ENCODE measurements at regions not wholly inside any gene's neighbourhood (a gene's known extent, or its start where the extent isn't known, plus 50 kb on each side); places are given as distances from the start of the nearest gene placed in this dataset.

- intact Hi-C loops (cut with DNase I), result no loop called here
- no peak for DNase-seq
- TF ChIP-seq CTCF (IDR thresholded peaks at IDR 0.05), result no peak
- no peaks in the 10 kb centered on the region for H3K9me3 ChIP-seq
- no peaks in the 10 kb centered on the region for H3K27me3 ChIP-seq
- H3K27ac ChIP-seq, result no peak overlapping the region
- H3K4me3 ChIP-seq, result no peak overlapping the region
- H3K36me3 ChIP-seq, result no peaks in the 10 kb centered on the region
- H3K4me1 ChIP-seq, result no peaks in the 10 kb centered on the region
- H3K9ac ChIP-seq (ENCODE audit: low read depth in 2 of 2, low read length in 2 of 2), result no peak overlapping the region
Measured at GRCh38 chr7:79723833-79724618, 270.6 kb upstream of the MAGI2 start.

GRCh38 chr7:79722217-79722616 lies 268.8 kb upstream of the MAGI2 start:
- intact Hi-C loops (cut with DNase I), result no loop called here
- Histone ChIP-seq H3K27me3 (no peaks in the 10 kb centered on the region), H3K4me3 (no peak overlapping the region), H3K9ac (ENCODE audit: low read depth in 2 of 2, low read length in 2 of 2) (no peak overlapping the region), H3K9me3 (no peaks in the 10 kb centered on the region), H3K36me3 (no peaks in the 10 kb centered on the region), H3K4me1 (no peaks in the 10 kb centered on the region), H3K27ac (no peak overlapping the region)
- no peak for TF ChIP-seq CTCF (IDR thresholded peaks at IDR 0.05)
- DNase-seq, result no peak

GRCh38 chr7:79719216-79719615 lies 265.7 kb upstream of the MAGI2 start:
- intact Hi-C loops (cut with DNase I), result no loop called here
- no peak for TF ChIP-seq CTCF (IDR thresholded peaks at IDR 0.05)
- no peak overlapping the region for H3K9ac ChIP-seq (ENCODE audit: low read depth in 2 of 2, low read length in 2 of 2)
- H3K4me3 ChIP-seq, result no peak overlapping the region
- no peaks in the 10 kb centered on the region for H3K9me3 ChIP-seq
- no peak for DNase-seq
- no peak overlapping the region for H3K27ac ChIP-seq
- H3K4me1 ChIP-seq, result no peaks in the 10 kb centered on the region
- no peaks in the 10 kb centered on the region for H3K27me3 ChIP-seq
- no peaks in the 10 kb centered on the region for H3K36me3 ChIP-seq

- no peak for DNase-seq
- intact Hi-C loops (cut with DNase I), result no loop called here
- no peaks in the 10 kb centered on the region for H3K36me3 ChIP-seq
- no peaks in the 10 kb centered on the region for H3K27me3 ChIP-seq
- TF ChIP-seq CTCF (IDR thresholded peaks at IDR 0.05), result no peak
- H3K4me1 ChIP-seq, result no peaks in the 10 kb centered on the region
- no peaks in the 10 kb centered on the region for H3K9me3 ChIP-seq
- no peak overlapping the region for H3K4me3 ChIP-seq
- H3K27ac ChIP-seq, result no peak overlapping the region
- H3K9ac ChIP-seq (ENCODE audit: low read depth in 2 of 2, low read length in 2 of 2), result no peak overlapping the region
Measured at GRCh38 chr7:79716329-79716728, 262.9 kb upstream of the MAGI2 start.

GRCh38 chr7:79714081-79714480 lies 260.6 kb upstream of the MAGI2 start:
- Histone ChIP-seq H3K36me3 (no peaks in the 10 kb centered on the region), H3K4me1 (no peaks in the 10 kb centered on the region), H3K27ac (no peak overlapping the region), H3K9me3 (no peaks in the 10 kb centered on the region), H3K4me3 (no peak overlapping the region), H3K9ac (ENCODE audit: low read depth in 2 of 2, low read length in 2 of 2) (no peak overlapping the region), H3K27me3 (no peaks in the 10 kb centered on the region)
- no peak for TF ChIP-seq CTCF (IDR thresholded peaks at IDR 0.05)
- intact Hi-C loops (cut with DNase I), result no loop called here
- DNase-seq, result no peak

Measured in colonic mucosa (tissue), 4 donors.